Lung (tissue), 11 donors: ENCODE measurements at regions not wholly inside any gene's neighbourhood (a gene's known extent, or its start where the extent isn't known, plus 50 kb on each side); places are given as distances from the start of the nearest gene placed in this dataset.

Experiments
- ATAC-seq: fragments of 200-7000 bp; cut with Tn5 transposase; one replicate; pipeline ENCODE4 v1.9.1; 2020; ENCODE audit warnings: moderate number of reproducible peaks; ENCODE audit not compliant: insufficient read depth, low FRiP score
- DNase-seq, 3 donors: peaks; one replicate each; pipeline ENCODE4 v3.0.0-alpha.2; 2013 to 2017
- H3K27ac ChIP-seq, 2 donors: one replicate each; pipeline ENCODE4 v1.5.1; 2013; ENCODE audit warnings: mild to moderate bottlenecking in 2 of 2, moderate library complexity in 2 of 2, control low read depth in 1 of 2, inconsistent platforms in 1 of 2, low read depth in 1 of 2, low read length in 1 of 2
- H3K27me3 ChIP-seq, 3 donors: one replicate each; pipeline ENCODE4 v1.5.1; 2013; ENCODE audit warnings: low read length in 2 of 3; ENCODE audit not compliant: control insufficient read depth in 3 of 3, insufficient read depth in 3 of 3
- H3K36me3 ChIP-seq, 4 donors: one replicate each; pipeline ENCODE4 v1.5.1; 2013; ENCODE audit warnings: low read length in 4 of 4, mild to moderate bottlenecking in 1 of 4, moderate library complexity in 1 of 4; ENCODE audit not compliant: control insufficient read depth in 4 of 4, insufficient read depth in 4 of 4
- H3K4me1 ChIP-seq, 5 donors: one replicate each; pipeline ENCODE4 v1.5.1; 2013; ENCODE audit warnings: low read length in 5 of 5, mild to moderate bottlenecking in 2 of 5, moderate library complexity in 1 of 5; ENCODE audit not compliant: control insufficient read depth in 5 of 5, insufficient read depth in 5 of 5
- H3K4me3 ChIP-seq: one replicate; pipeline ENCODE4 v1.5.1; 2013; ENCODE audit warnings: mild to moderate bottlenecking, control low read depth, moderate library complexity
- H3K9ac ChIP-seq, 2 donors: one replicate each; pipeline ENCODE4 v1.5.1; 2013; ENCODE audit warnings: low read length in 2 of 2, control low read depth in 1 of 2; ENCODE audit not compliant: insufficient read depth in 1 of 2
- H3K9me3 ChIP-seq, 4 donors: one replicate each; pipeline ENCODE4 v1.5.1; 2013; ENCODE audit warnings: low read length in 3 of 4, mild to moderate bottlenecking in 1 of 4, moderate library complexity in 1 of 4; ENCODE audit not compliant: control insufficient read depth in 4 of 4, insufficient read depth in 3 of 4
- WGBS, 2 donors: extraction: QIAGEN DNeasy Blood & Tissue Kit; methylation state at CpG; one replicate each; pipeline ENCODE4 v1.1.7; 2013; 5-methylcytosine and 5-hydroxymethylcytosine counted together
- TF ChIP-seq, protein P1 (sequence below): IDR thresholded peaks from 2 replicates; pipeline ENCODE4 v1.5.1; 2012; ENCODE audit warnings: mild to moderate bottlenecking; ENCODE audit errors: control extremely low read depth, extremely low read depth
- donor health status: control.
- donor health status: control.
- donor health status: Bipolar disorder and iron deficiency.
- donor health status: healthy.
- donor health status: DM: yes; HTN: yes; CAD: no.

DNA sequence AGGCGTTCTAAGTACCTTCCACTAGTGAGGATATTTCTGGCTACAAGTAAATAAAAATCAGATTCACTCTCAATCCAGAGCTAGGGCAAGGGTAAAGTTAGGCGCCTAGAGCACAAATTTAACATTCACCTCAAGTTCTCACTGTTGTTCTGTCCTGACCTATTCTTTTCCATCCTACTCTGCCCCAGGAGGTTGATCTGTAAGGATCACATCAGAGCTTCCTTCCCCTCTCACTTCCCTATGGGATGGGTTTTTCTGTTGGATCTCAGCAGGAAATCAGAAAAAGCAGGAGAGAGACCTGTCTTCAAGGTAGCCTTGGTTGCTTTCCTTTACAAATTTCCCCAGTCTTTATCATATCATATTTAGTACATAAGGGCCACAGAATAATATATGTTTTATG, 316.7 kb downstream of the GABRG2 start:
- no peak overlapping the region for H3K4me3 ChIP-seq
- TF ChIP-seq, protein P1, sequence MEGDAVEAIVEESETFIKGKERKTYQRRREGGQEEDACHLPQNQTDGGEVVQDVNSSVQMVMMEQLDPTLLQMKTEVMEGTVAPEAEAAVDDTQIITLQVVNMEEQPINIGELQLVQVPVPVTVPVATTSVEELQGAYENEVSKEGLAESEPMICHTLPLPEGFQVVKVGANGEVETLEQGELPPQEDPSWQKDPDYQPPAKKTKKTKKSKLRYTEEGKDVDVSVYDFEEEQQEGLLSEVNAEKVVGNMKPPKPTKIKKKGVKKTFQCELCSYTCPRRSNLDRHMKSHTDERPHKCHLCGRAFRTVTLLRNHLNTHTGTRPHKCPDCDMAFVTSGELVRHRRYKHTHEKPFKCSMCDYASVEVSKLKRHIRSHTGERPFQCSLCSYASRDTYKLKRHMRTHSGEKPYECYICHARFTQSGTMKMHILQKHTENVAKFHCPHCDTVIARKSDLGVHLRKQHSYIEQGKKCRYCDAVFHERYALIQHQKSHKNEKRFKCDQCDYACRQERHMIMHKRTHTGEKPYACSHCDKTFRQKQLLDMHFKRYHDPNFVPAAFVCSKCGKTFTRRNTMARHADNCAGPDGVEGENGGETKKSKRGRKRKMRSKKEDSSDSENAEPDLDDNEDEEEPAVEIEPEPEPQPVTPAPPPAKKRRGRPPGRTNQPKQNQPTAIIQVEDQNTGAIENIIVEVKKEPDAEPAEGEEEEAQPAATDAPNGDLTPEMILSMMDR, result no peak
- DNase-seq, result no peak
- H3K27ac ChIP-seq, result no peak overlapping the region
- H3K36me3 ChIP-seq, result no peaks in the 10 kb centered on the region
- 53 to 69% methylated on average over 2 of the region's 2 CpGs for whole genome bisulfite sequencing, 2 donors
- H3K9ac ChIP-seq, result no peak overlapping the region
- H3K4me1 ChIP-seq, result no peaks in the 10 kb centered on the region
- no peaks in the 10 kb centered on the region for H3K9me3 ChIP-seq
- H3K27me3 ChIP-seq, result no peaks in the 10 kb centered on the region
- no peak for ATAC-seq

DNA sequence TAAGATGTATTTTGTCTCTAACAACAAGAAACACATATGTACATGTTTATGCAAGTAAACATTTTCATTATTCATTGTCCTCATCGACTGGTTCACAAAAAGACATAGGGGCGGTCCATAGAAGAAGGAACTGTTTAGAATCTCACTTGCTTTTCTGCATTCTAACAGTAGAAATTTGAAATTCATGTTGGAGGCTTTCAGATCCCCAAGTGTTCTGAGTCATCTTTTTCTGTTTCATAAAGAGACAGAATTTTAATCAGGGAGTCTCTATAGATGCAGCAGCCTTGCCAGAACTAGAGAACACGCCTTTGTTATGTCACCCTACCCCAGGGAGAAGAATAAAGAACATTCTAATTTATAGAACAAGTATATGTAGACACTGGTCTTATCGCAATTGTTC, 324.3 kb downstream of the GABRG2 start:
- no peak overlapping the region for H3K9ac ChIP-seq
- TF ChIP-seq, protein P1, result no peak
- H3K4me3 ChIP-seq, result no peak overlapping the region
- H3K4me1 ChIP-seq, result no peaks in the 10 kb centered on the region
- H3K9me3 ChIP-seq, result peaks cover 0 to 8% (median 0%) of the 10 kb centered on the region in 4 donors
- H3K27me3 ChIP-seq, result no peaks in the 10 kb centered on the region
- no peaks in the 10 kb centered on the region for H3K36me3 ChIP-seq
- WGBS, 2 donors, result 80 to 84% methylated on average over 4 of the region's 4 CpGs
- no peak for DNase-seq
- no peak for ATAC-seq
- H3K27ac ChIP-seq, result no peak overlapping the region

DNA sequence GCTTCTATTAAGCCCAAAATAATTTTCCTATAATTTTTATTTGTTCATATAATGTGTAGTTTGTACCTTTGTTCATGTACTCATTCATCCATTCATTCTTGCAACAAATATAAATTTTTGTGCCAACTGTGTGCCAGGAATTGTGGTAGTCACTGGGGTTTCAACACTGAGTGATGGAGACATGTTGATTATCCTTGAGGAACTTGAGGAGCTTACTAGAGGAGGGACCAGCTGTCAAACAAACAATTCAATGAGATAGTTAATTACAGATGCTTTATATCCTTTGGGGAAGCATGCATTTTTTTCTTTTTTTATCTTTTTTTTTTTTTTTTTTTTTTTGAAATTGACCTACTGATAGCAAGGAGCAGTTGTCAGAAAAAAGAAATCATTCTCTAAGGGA, 324.8 kb downstream of the GABRG2 start:
- no peak overlapping the region for H3K9ac ChIP-seq
- H3K4me1 ChIP-seq, result no peaks in the 10 kb centered on the region
- no peak for ATAC-seq
- TF ChIP-seq, protein P1, result no peak
- H3K9me3 ChIP-seq, result peaks cover 0 to 8% (median 0%) of the 10 kb centered on the region in 4 donors
- H3K36me3 ChIP-seq, result no peaks in the 10 kb centered on the region
- no peak for DNase-seq
- H3K27ac ChIP-seq, result no peak overlapping the region
- no peaks in the 10 kb centered on the region for H3K27me3 ChIP-seq
- no peak overlapping the region for H3K4me3 ChIP-seq

DNA sequence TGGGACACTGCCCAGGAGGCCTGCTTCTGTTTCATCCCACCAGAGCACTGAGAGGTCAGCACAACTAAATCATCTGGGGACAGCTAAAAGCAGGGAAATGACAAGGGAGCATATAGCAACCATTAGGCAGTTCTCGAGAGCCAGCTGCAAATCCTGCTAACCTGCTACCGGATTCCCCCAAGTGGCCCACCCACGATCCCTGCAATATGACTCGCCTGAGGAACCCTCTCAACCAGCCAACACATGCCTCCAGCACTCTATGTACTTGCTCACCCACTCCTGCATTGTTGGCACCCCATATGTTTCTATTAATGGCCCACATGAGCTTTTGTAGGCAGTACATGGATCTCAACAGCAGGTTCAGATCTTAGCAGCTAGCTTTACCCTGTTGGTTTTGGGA, 326.0 kb downstream of the GABRG2 start:
- DNase-seq, result no peak
- no peak for ATAC-seq
- no peak overlapping the region for H3K9ac ChIP-seq
- H3K4me1 ChIP-seq, result no peaks in the 10 kb centered on the region
- WGBS, 2 donors, result 85 to 86% methylated on average over 4 of the region's 4 CpGs
- peaks cover 0 to 8% (median 0%) of the 10 kb centered on the region in 4 donors for H3K9me3 ChIP-seq
- no peak overlapping the region for H3K27ac ChIP-seq
- H3K27me3 ChIP-seq, result no peaks in the 10 kb centered on the region
- no peak overlapping the region for H3K4me3 ChIP-seq
- TF ChIP-seq, protein P1, result no peak
- no peaks in the 10 kb centered on the region for H3K36me3 ChIP-seq
